ENCODE measurements at regions not wholly inside any gene's neighbourhood (a gene's known extent, or its start where the extent isn't known, plus 50 kb on each side); places are given as distances from the start of the nearest gene placed in this dataset.
A peak's percentile ranks its signal among the peaks of the same experiment; 100 is the strongest.

GRCh38 chr12:92466391-92467305 lies 236.1 kb upstream of the PLEKHG7 start:
- peak; percentile 15 for DNase-seq (ENCODE audit: low spot score)

- no peak for DNase-seq (ENCODE audit: low spot score)
These were observed 236.9 kb upstream of the PLEKHG7 start for GRCh38 chr12:92465786-92466295.

- DNase-seq (ENCODE audit: low spot score) = peak; percentile 67
These were observed 237.9 kb upstream of the PLEKHG7 start for GRCh38 chr12:92464911-92465310.

GRCh38 chr12:92463171-92463570 lies 239.6 kb upstream of the PLEKHG7 start:
- no peak for DNase-seq (ENCODE audit: low spot score)

GRCh38 chr12:92462527-92462926 lies 240.3 kb upstream of the PLEKHG7 start:
- no peak for DNase-seq (ENCODE audit: low spot score)

GRCh38 chr12:92462049-92462448 lies 240.7 kb upstream of the PLEKHG7 start:
- DNase-seq (ENCODE audit: low spot score) = peak; percentile 61

GRCh38 chr12:92459850-92460249 lies 242.9 kb upstream of the PLEKHG7 start:
- no peak for DNase-seq (ENCODE audit: low spot score)

- DNase-seq (ENCODE audit: low spot score) = no peak
These were observed 243.8 kb upstream of the PLEKHG7 start for GRCh38 chr12:92458996-92459395.

GRCh38 chr12:92457458-92458180 lies 245.2 kb upstream of the PLEKHG7 start:
- DNase-seq (ENCODE audit: low spot score) = no peak

- DNase-seq (ENCODE audit: low spot score) = no peak
These were observed 250.0 kb upstream of the PLEKHG7 start for GRCh38 chr12:92452763-92453162.

- DNase-seq (ENCODE audit: low spot score) = no peak
These were observed 256.7 kb upstream of the PLEKHG7 start for GRCh38 chr12:92446083-92446460.

GRCh38 chr12:92445253-92446082 lies 257.3 kb upstream of the PLEKHG7 start:
- DNase-seq (ENCODE audit: low spot score) = peak; percentile 38

GRCh38 chr12:92444763-92445162 lies 258.0 kb upstream of the PLEKHG7 start:
- DNase-seq (ENCODE audit: low spot score) = peak; percentile 40

- no peak for DNase-seq (ENCODE audit: low spot score)
These were observed 260.0 kb upstream of the PLEKHG7 start for GRCh38 chr12:92442782-92443181.

- DNase-seq (ENCODE audit: low spot score) = no peak
These were observed 262.7 kb upstream of the PLEKHG7 start for GRCh38 chr12:92440072-92440471.

GRCh38 chr12:92439420-92439805 lies 263.4 kb upstream of the PLEKHG7 start:
- DNase-seq (ENCODE audit: low spot score) = peak; percentile 13

GRCh38 chr12:92438641-92439419 lies 264.0 kb upstream of the PLEKHG7 start:
- DNase-seq (ENCODE audit: low spot score) = no peak

GRCh38 chr12:92437452-92437851 lies 265.3 kb upstream of the PLEKHG7 start:
- no peak for DNase-seq (ENCODE audit: low spot score)

GRCh38 chr12:92436856-92437255 lies 265.9 kb upstream of the PLEKHG7 start:
- DNase-seq (ENCODE audit: low spot score) = no peak

GRCh38 chr12:92434607-92435025 lies 268.2 kb upstream of the PLEKHG7 start:
- no peak for DNase-seq (ENCODE audit: low spot score)

Data from umbilical cord (tissue), 1 donor.